OCI-LY1 (cell line): ENCODE measurements at regions not wholly inside any gene's neighbourhood (a gene's known extent, or its start where the extent isn't known, plus 50 kb on each side); places are given as distances from the start of the nearest gene placed in this dataset.

Experiments
- H2AFZ ChIP-seq: fragments of 200-600 bp; sonication (generic), shearing (Covaris generic); 2 replicates; pipeline ENCODE4 v1.6.0; 2014; ENCODE audit warnings: antibody characterized with exemption, mild to moderate bottlenecking, low read length
- H3F3A ChIP-seq: fragments of 200-600 bp; sonication (generic), shearing (Covaris generic); 2 replicates; pipeline ENCODE4 v1.6.0; 2014; ENCODE audit warnings: mild to moderate bottlenecking, antibody characterized with exemption, low read length, moderate library complexity; ENCODE audit not compliant: insufficient read depth
- H3K27ac ChIP-seq: fragments of 200-600 bp; sonication (generic); 2 replicates; pipeline ENCODE4 v1.5.1; 2014; ENCODE audit warnings: low read length, mixed run types, mild to moderate bottlenecking, low read depth; ENCODE audit not compliant: poor library complexity, severe bottlenecking
- H3K27me3 ChIP-seq: fragments of 200-600 bp; sonication (generic); 2 replicates; pipeline ENCODE4 v1.6.0; 2014; ENCODE audit warnings: antibody characterized with exemption, mild to moderate bottlenecking, low read length, moderate library complexity; ENCODE audit not compliant: insufficient read depth
- H3K36me3 ChIP-seq: fragments of 200-600 bp; sonication (generic); 2 replicates; pipeline ENCODE4 v1.6.1; 2014; ENCODE audit warnings: mild to moderate bottlenecking, antibody characterized with exemption, low read length, moderate library complexity, mixed read lengths; ENCODE audit not compliant: insufficient read depth
- H3K4me1 ChIP-seq: fragments of 200-600 bp; sonication (generic); 2 replicates; pipeline ENCODE4 v1.5.1; 2014; ENCODE audit warnings: mild to moderate bottlenecking, low read length, moderate library complexity; ENCODE audit not compliant: insufficient read depth, severe bottlenecking
- H3K4me2 ChIP-seq: fragments of 200-600 bp; sonication (generic), shearing (Covaris generic); 2 replicates; pipeline ENCODE4 v1.6.1; 2014; ENCODE audit warnings: low read length
- H3K4me3 ChIP-seq: fragments of 200-600 bp; sonication (generic); 2 replicates; pipeline ENCODE4 v1.5.1; 2014; ENCODE audit warnings: low read length, low read depth, mild to moderate bottlenecking, mixed read lengths; ENCODE audit not compliant: poor library complexity, severe bottlenecking
- H3K79me2 ChIP-seq: fragments of 200-600 bp; shearing (Covaris generic); 2 replicates; pipeline ENCODE4 v1.6.1; 2016; ENCODE audit warnings: mixed run types, low read length, mixed read lengths; ENCODE audit not compliant: insufficient read depth
- H3K9ac ChIP-seq: fragments of 200-600 bp; sonication (generic), shearing (Covaris generic); 2 replicates; pipeline ENCODE4 v1.6.1; 2014; ENCODE audit warnings: mild to moderate bottlenecking, low read length, mixed read lengths
- H3K9me2 ChIP-seq: fragments of 200-600 bp; sonication (generic), shearing (Covaris generic); 2 replicates; pipeline ENCODE4 v1.6.1; 2014; ENCODE audit warnings: low read depth, mild to moderate bottlenecking, low read length, mixed read lengths
- H3K9me3 ChIP-seq: fragments of 200-600 bp; shearing (Covaris generic); 2 replicates; pipeline ENCODE4 v1.6.1; 2014; ENCODE audit warnings: low read length, mixed read lengths
- H4K20me1 ChIP-seq: fragments of 200-600 bp; sonication (generic), shearing (Covaris generic); 2 replicates; pipeline ENCODE4 v1.6.0; 2016; ENCODE audit warnings: mild to moderate bottlenecking, low read length; ENCODE audit not compliant: insufficient read depth
- EZH2 ChIP-seq: fragments of 200-600 bp; sonication (generic), shearing (Covaris generic); IDR thresholded peaks from 2 replicates; pipeline ENCODE4 v1.8.0; 2017; ENCODE audit warnings: borderline replicate concordance, mixed run types, mild to moderate bottlenecking, antibody characterized with exemption, low read length, moderate library complexity, mixed read lengths
- TF ChIP-seq, protein P1 (sequence below): fragments of 200-600 bp; sonication (generic), shearing (Covaris generic); IDR thresholded peaks from 2 replicates; pipeline ENCODE4 v1.5.1; 2017; ENCODE audit warnings: mild to moderate bottlenecking, antibody characterized with exemption, low read length, moderate library complexity, mixed read lengths

DNA sequence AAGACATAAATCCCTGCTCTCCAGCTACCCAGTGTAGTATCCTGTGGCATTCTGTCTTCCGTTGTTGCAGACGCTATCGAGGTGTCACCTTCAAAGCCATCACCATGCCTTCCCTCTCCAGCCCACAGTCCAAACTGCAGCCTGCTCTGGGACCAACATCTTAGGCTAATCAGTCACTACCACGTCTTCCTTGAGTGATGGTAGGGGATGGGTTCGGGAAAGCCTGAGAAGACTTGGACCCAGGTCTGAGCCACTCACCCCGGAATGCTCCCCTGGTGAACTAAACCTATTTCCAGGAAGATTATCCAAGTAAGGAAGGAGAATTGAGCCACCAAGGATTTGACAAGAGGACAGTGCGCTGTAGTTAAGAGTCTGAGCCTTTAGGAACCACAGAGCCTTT is 52.9 kb upstream of the IRX1 start:
- Histone ChIP-seq H3K27me3 (no peaks in the 10 kb centered on the region), H3K4me1 (no peaks in the 10 kb centered on the region), H3K27ac (no peak overlapping the region), H2AFZ (no peak overlapping the region), H3K9ac (no peak overlapping the region), H3K4me3 (no peak overlapping the region), H3K9me3 (no peaks in the 10 kb centered on the region), H3K9me2 (no peaks in the 10 kb centered on the region), H3K36me3 (no peaks in the 10 kb centered on the region), H3F3A (no peaks in the 10 kb centered on the region), H3K79me2 (no peaks in the 10 kb centered on the region), H3K4me2 (no peak overlapping the region), H4K20me1 (no peaks in the 10 kb centered on the region)
- no peak for TF ChIP-seq EZH2
- TF ChIP-seq, protein P1, sequence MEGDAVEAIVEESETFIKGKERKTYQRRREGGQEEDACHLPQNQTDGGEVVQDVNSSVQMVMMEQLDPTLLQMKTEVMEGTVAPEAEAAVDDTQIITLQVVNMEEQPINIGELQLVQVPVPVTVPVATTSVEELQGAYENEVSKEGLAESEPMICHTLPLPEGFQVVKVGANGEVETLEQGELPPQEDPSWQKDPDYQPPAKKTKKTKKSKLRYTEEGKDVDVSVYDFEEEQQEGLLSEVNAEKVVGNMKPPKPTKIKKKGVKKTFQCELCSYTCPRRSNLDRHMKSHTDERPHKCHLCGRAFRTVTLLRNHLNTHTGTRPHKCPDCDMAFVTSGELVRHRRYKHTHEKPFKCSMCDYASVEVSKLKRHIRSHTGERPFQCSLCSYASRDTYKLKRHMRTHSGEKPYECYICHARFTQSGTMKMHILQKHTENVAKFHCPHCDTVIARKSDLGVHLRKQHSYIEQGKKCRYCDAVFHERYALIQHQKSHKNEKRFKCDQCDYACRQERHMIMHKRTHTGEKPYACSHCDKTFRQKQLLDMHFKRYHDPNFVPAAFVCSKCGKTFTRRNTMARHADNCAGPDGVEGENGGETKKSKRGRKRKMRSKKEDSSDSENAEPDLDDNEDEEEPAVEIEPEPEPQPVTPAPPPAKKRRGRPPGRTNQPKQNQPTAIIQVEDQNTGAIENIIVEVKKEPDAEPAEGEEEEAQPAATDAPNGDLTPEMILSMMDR: no peak

DNA sequence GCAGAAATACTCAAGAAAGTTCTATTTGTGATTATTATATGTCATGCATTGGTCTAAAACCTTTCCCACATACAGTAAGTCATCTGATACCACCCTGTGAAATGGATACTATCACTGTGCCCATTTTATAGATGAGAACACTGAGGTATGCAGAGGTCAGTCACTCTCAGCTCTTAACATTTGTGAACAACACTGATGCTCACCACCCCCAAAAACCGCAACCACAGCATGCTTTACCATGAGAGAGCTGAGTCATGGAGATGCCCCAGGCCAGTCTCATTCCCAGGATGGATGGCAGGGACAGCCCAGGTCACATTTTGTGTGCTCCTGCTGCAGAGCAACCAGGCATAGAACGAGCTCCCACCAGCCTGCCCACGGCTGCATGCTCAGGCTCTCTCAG is 53.5 kb upstream of the IRX1 start:
- H3K9me2 ChIP-seq: no peaks in the 10 kb centered on the region
- H4K20me1 ChIP-seq: no peaks in the 10 kb centered on the region
- H3F3A ChIP-seq: no peaks in the 10 kb centered on the region
- H3K9me3 ChIP-seq: no peaks in the 10 kb centered on the region
- no peak overlapping the region for H2AFZ ChIP-seq
- no peak overlapping the region for H3K4me3 ChIP-seq
- no peaks in the 10 kb centered on the region for H3K36me3 ChIP-seq
- H3K79me2 ChIP-seq: no peaks in the 10 kb centered on the region
- H3K4me2 ChIP-seq: no peak overlapping the region
- no peak overlapping the region for H3K9ac ChIP-seq
- H3K27ac ChIP-seq: no peak overlapping the region
- no peak for TF ChIP-seq EZH2
- TF ChIP-seq, protein P1: no peak
- no peaks in the 10 kb centered on the region for H3K27me3 ChIP-seq
- no peaks in the 10 kb centered on the region for H3K4me1 ChIP-seq

DNA sequence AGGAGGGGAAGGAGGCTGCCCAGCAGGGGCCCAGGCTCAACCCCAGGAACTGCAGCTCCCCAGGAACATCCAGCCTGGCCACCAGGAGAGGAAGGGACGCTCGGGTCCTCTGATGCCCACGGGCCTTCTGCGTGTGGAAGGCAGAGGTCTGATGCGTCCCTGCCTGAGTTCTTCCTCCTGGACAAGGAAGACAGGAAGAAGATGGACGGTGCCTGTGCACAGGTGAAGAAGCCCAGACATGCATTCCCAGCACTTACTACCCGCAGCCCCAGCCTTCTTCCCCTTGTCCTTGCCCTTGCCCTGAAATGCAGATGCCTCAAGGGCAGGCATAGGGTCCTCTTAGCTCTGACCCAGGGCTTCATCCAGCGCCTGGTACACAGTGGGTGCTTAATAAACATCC is 56.7 kb upstream of the IRX1 start:
- TF ChIP-seq, protein P1: no peak
- no peak for TF ChIP-seq EZH2
- Histone ChIP-seq H3K9ac (no peak overlapping the region), H3K27me3 (no peaks in the 10 kb centered on the region), H3F3A (no peaks in the 10 kb centered on the region), H3K27ac (no peak overlapping the region), H2AFZ (no peak overlapping the region), H3K36me3 (no peaks in the 10 kb centered on the region), H3K79me2 (no peaks in the 10 kb centered on the region), H3K4me3 (no peak overlapping the region), H4K20me1 (no peaks in the 10 kb centered on the region), H3K4me1 (no peaks in the 10 kb centered on the region), H3K9me2 (no peaks in the 10 kb centered on the region), H3K9me3 (no peaks in the 10 kb centered on the region), H3K4me2 (no peak overlapping the region)
